ENCODE measurements at regions not wholly inside any gene's neighbourhood (a gene's known extent, or its start where the extent isn't known, plus 50 kb on each side); places are given as distances from the start of the nearest gene placed in this dataset.
A peak's percentile ranks its signal among the peaks of the same experiment; 100 is the strongest.
"Not testable (repeated sequence)": the region's sequence is repeated elsewhere in the genome, so short reads cannot be mapped to it uniquely, and the experiment has no call there.

- DNase-seq (ENCODE audit: low read depth in 2 of 2), result no peak
These were observed 278.1 kb upstream of the NRP1 start for GRCh38 chr10:33612551-33612950.

- no peak for DNase-seq (ENCODE audit: low read depth in 2 of 2)
These were observed 277.6 kb upstream of the NRP1 start for GRCh38 chr10:33612116-33612515.

- no peak for DNase-seq (ENCODE audit: low read depth in 2 of 2)
These were observed 277.0 kb upstream of the NRP1 start for GRCh38 chr10:33611423-33611822.

GRCh38 chr10:33609546-33609945, 275.1 kb upstream of the NRP1 start:
- no peak for DNase-seq (ENCODE audit: low read depth in 2 of 2)

- no peak for DNase-seq (ENCODE audit: low read depth in 2 of 2)
These were observed 267.8 kb upstream of the NRP1 start for GRCh38 chr10:33602278-33602677.

GRCh38 chr10:33600381-33600780, 265.9 kb upstream of the NRP1 start:
- DNase-seq (ENCODE audit: low read depth in 2 of 2), result no peak

GRCh38 chr10:33596422-33596821, 262.0 kb upstream of the NRP1 start:
- DNase-seq (ENCODE audit: low read depth in 2 of 2), result no peak

- no peak for DNase-seq (ENCODE audit: low read depth in 2 of 2)
These were observed 260.0 kb upstream of the NRP1 start for GRCh38 chr10:33594475-33594874.

- no peak for DNase-seq (ENCODE audit: low read depth in 2 of 2)
These were observed 254.6 kb upstream of the NRP1 start for GRCh38 chr10:33588974-33589600.

GRCh38 chr10:33584596-33584995, 250.1 kb upstream of the NRP1 start:
- not testable (repeated sequence) for DNase-seq (ENCODE audit: low read depth in 2 of 2)

- DNase-seq (ENCODE audit: low read depth in 2 of 2), result no peak
These were observed 245.5 kb upstream of the NRP1 start for GRCh38 chr10:33579996-33580395.

GRCh38 chr10:33573606-33574005, 239.1 kb upstream of the NRP1 start:
- DNase-seq (ENCODE audit: low read depth in 2 of 2), result no peak

- DNase-seq (ENCODE audit: low read depth in 2 of 2), result no peak
These were observed 237.1 kb upstream of the NRP1 start for GRCh38 chr10:33571616-33572015.

- no peak for DNase-seq (ENCODE audit: low read depth in 2 of 2)
These were observed 236.0 kb upstream of the NRP1 start for GRCh38 chr10:33570495-33570894.

GRCh38 chr10:33569702-33570101, 235.2 kb upstream of the NRP1 start:
- DNase-seq (ENCODE audit: low read depth in 2 of 2), result no peak

- no peak for DNase-seq (ENCODE audit: low read depth in 2 of 2)
These were observed 232.0 kb upstream of the NRP1 start for GRCh38 chr10:33566426-33566825.

GRCh38 chr10:33566001-33566400, 231.5 kb upstream of the NRP1 start:
- DNase-seq (ENCODE audit: low read depth in 2 of 2), result no peak

- DNase-seq (ENCODE audit: low read depth in 2 of 2), result no peak
These were observed 230.8 kb upstream of the NRP1 start for GRCh38 chr10:33565231-33565630.

- DNase-seq (ENCODE audit: low read depth in 2 of 2), result peak; percentile 25 to 37
These were observed 224.6 kb upstream of the NRP1 start for GRCh38 chr10:33559105-33559504.

GRCh38 chr10:33557313-33557712, 222.8 kb upstream of the NRP1 start:
- DNase-seq (ENCODE audit: low read depth in 2 of 2), result no peak

GRCh38 chr10:33556620-33557019, 222.2 kb upstream of the NRP1 start:
- no peak for DNase-seq (ENCODE audit: low read depth in 2 of 2)

- DNase-seq (ENCODE audit: low read depth in 2 of 2), result no peak
These were observed 221.6 kb upstream of the NRP1 start for GRCh38 chr10:33556103-33556502.

- no peak for DNase-seq (ENCODE audit: low read depth in 2 of 2)
These were observed 219.5 kb upstream of the NRP1 start for GRCh38 chr10:33553748-33554571.
